NCI-H460 (cell line): ENCODE measurements at regions not wholly inside any gene's neighbourhood (a gene's known extent, or its start where the extent isn't known, plus 50 kb on each side); places are given as distances from the start of the nearest gene placed in this dataset.

Experiments
- DNase-seq: peaks from one replicate; pipeline ENCODE4 v3.0.0-alpha.2; 2016; ENCODE audit warnings: low read depth; ENCODE audit errors: extremely low read depth

GRCh38 chr3:117117188-117117936 lies 407.8 kb downstream of the TUSC7 start:
- DNase-seq = no peak

- no peak for DNase-seq
Measured at GRCh38 chr3:117118604-117119003, 409.0 kb downstream of the TUSC7 start.

GRCh38 chr3:117120014-117120413 lies 410.4 kb downstream of the TUSC7 start:
- DNase-seq = no peak

- no peak for DNase-seq
Measured at GRCh38 chr3:117122609-117123008, 413.0 kb downstream of the TUSC7 start.

GRCh38 chr3:117126460-117126859 lies 416.9 kb downstream of the TUSC7 start:
- DNase-seq = no peak

GRCh38 chr3:117126946-117127546 lies 417.5 kb downstream of the TUSC7 start:
- DNase-seq = no peak

- DNase-seq = no peak
Measured at GRCh38 chr3:117128133-117128532, 418.6 kb downstream of the TUSC7 start.

- DNase-seq = no peak
Measured at GRCh38 chr3:117128872-117129271, 419.3 kb downstream of the TUSC7 start.

GRCh38 chr3:117129516-117129915 lies 419.9 kb downstream of the TUSC7 start:
- DNase-seq = no peak

GRCh38 chr3:117130222-117130621 lies 420.6 kb downstream of the TUSC7 start:
- no peak for DNase-seq

GRCh38 chr3:117131259-117131658 lies 421.7 kb downstream of the TUSC7 start:
- DNase-seq = no peak

GRCh38 chr3:117133066-117133465 lies 423.5 kb downstream of the TUSC7 start:
- no peak for DNase-seq

GRCh38 chr3:117135207-117135606 lies 425.6 kb downstream of the TUSC7 start:
- no peak for DNase-seq

GRCh38 chr3:117136003-117136402 lies 426.4 kb downstream of the TUSC7 start:
- DNase-seq = no peak

- DNase-seq = no peak
Measured at GRCh38 chr3:117137065-117137464, 427.5 kb downstream of the TUSC7 start.

- DNase-seq = no peak
Measured at GRCh38 chr3:117139681-117140080, 430.1 kb downstream of the TUSC7 start.

GRCh38 chr3:117141812-117142211 lies 432.2 kb downstream of the TUSC7 start:
- no peak for DNase-seq

GRCh38 chr3:117144853-117145252 lies 435.3 kb downstream of the TUSC7 start:
- DNase-seq = no peak

GRCh38 chr3:117145677-117146076 lies 436.1 kb downstream of the TUSC7 start:
- no peak for DNase-seq

GRCh38 chr3:117146571-117146970 lies 437.0 kb downstream of the TUSC7 start:
- no peak for DNase-seq

GRCh38 chr3:117149584-117149983 lies 440.0 kb downstream of the TUSC7 start:
- no peak for DNase-seq

GRCh38 chr3:117150628-117151027 lies 441.0 kb downstream of the TUSC7 start:
- no peak for DNase-seq

- DNase-seq = no peak
Measured at GRCh38 chr3:117160176-117160575, 450.6 kb downstream of the TUSC7 start.
